Activated CD4-positive, alpha-beta T cell treated with anti-CD3 and anti-CD28 coated beads for 24 hours (primary cell): ENCODE measurements at regions not wholly inside any gene's neighbourhood (a gene's known extent, or its start where the extent isn't known, plus 50 kb on each side); places are given as distances from the start of the nearest gene placed in this dataset.

Experiments
- DNase-seq, 2 donors: peaks; one replicate each; pipeline ENCODE4 v3.0.0-alpha.2; 2020; ENCODE audit warnings: low read depth in 2 of 2

- DNase-seq: no peak
Measured at GRCh38 chr7:7118822-7119221, 63.5 kb upstream of the C1GALT1 start.

GRCh38 chr7:7119729-7120128 lies 62.6 kb upstream of the C1GALT1 start:
- no peak for DNase-seq

- no peak for DNase-seq
Measured at GRCh38 chr7:7122033-7122478, 60.3 kb upstream of the C1GALT1 start.

- no peak for DNase-seq
Measured at GRCh38 chr7:7122701-7123281, 59.6 kb upstream of the C1GALT1 start.

GRCh38 chr7:7125963-7126362 lies 56.4 kb upstream of the C1GALT1 start:
- no peak for DNase-seq

GRCh38 chr7:7127773-7128172 lies 54.6 kb upstream of the C1GALT1 start:
- no peak for DNase-seq

GRCh38 chr7:7129381-7129780 lies 53.0 kb upstream of the C1GALT1 start:
- no peak for DNase-seq

GRCh38 chr7:7131273-7131672 lies 51.1 kb upstream of the C1GALT1 start:
- DNase-seq: no peak
